ENCODE measurements at regions not wholly inside any gene's neighbourhood (a gene's known extent, or its start where the extent isn't known, plus 50 kb on each side); places are given as distances from the start of the nearest gene placed in this dataset.
A peak's percentile ranks its signal among the peaks of the same experiment; 100 is the strongest.

- in situ Hi-C loops (cut with HindIII; ENCODE audit: extremely low pct_ligation_motif_present, low pct_unique_long_range_greater_than_20kb), result no loop called here
- H3K4me3 ChIP-seq (replicated peaks in 1 of 3; ENCODE audit: insufficient read depth in 1 of 3, low read depth in 2 of 3, low read length in 3 of 3), result no peak overlapping the region
- H3K9ac ChIP-seq (ENCODE audit: insufficient read depth, low read depth, low read length), result no peak overlapping the region
- H3K79me2 ChIP-seq (ENCODE audit: insufficient read depth, low read length), result no peaks in the 10 kb centered on the region
- H3K27ac ChIP-seq (ENCODE audit: extremely low read length, insufficient read depth, low read length), result no peak overlapping the region
- BruUV-seq (replicated peaks), result no TSS peak
- H3K4me1 ChIP-seq (ENCODE audit: insufficient read depth, low read length), result peaks cover 62% of the 10 kb centered on the region
- no peak overlapping the region for H3K4me2 ChIP-seq (ENCODE audit: low read depth, low read length)
- H3K36me3 ChIP-seq (replicated peaks in 1 of 2; ENCODE audit: control insufficient read depth in 1 of 2, insufficient read depth in 2 of 2, low read length in 2 of 2), result no peaks in the 10 kb centered on the region
- peaks cover 9% of the 10 kb centered on the region for H3K9me3 ChIP-seq (ENCODE audit: low read length)
- WGBS (ENCODE audit: low lambda C conversion rate), result 96% methylated on average over 7 of the region's 11 CpGs
- no peaks in the 10 kb centered on the region for H4K20me1 ChIP-seq (ENCODE audit: insufficient read depth, low read length)
- no peak for FAIRE-seq
- CTCF ChIA-PET (ENCODE audit: low intra/inter-chr PET ratio, low total read pairs), result no interaction called here
- no peak for ATAC-seq
- H3K27me3 ChIP-seq (ENCODE audit: control insufficient read depth in 1 of 2, insufficient read depth in 2 of 2, low read length in 2 of 2), result no peaks in the 10 kb centered on the region
- POLR2A ChIA-PET, result no interaction called here
- no peak overlapping the region for H2AFZ ChIP-seq (ENCODE audit: low read length)
- DNase-seq (ENCODE audit: low spot score), result no peak
- no peak for TF ChIP-seq ZNF629 (CRISPR knock-in tag; conservative IDR thresholded peaks at IDR 0.05)
- no peak for TF ChIP-seq ETV5 (CRISPR knock-in tag; IDR thresholded peaks at IDR 0.05; ENCODE audit: borderline replicate concordance)
- TF ChIP-seq PCBP1 (IDR thresholded peaks at IDR 0.05; ENCODE audit: borderline replicate concordance, low read depth, low read length), result 0 out of 2 replicates have a peak, but pooled peaks have one; percentile 29
- TF ChIP-seq ZNF256 (CRISPR knock-in tag; conservative IDR thresholded peaks at IDR 0.05), result no peak
- no peak for TF ChIP-seq SATB2 (CRISPR knock-in tag; IDR thresholded peaks at IDR 0.05)
- TF ChIP-seq JUND (CRISPR knock-in tag; IDR thresholded peaks at IDR 0.05), result 0 out of 2 replicates have a peak, but pooled peaks have one; percentile 19
- TF ChIP-seq ELF3 (CRISPR knock-in tag; IDR thresholded peaks at IDR 0.05), result no peak
- no peak for TF ChIP-seq AGO2 (optimal IDR thresholded peaks at IDR 0.05; ENCODE audit: low read depth, low read length)
- TF ChIP-seq, protein P1, sequence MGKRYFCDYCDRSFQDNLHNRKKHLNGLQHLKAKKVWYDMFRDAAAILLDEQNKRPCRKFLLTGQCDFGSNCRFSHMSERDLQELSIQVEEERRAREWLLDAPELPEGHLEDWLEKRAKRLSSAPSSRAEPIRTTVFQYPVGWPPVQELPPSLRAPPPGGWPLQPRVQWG (CRISPR knock-in tag; IDR thresholded peaks at IDR 0.05; ENCODE audit: borderline replicate concordance, low read depth), result no peak
- TF ChIP-seq ZNF503 (CRISPR knock-in tag; IDR thresholded peaks at IDR 0.05), result no peak
- 0 out of 2 replicates have a peak, but pooled peaks have one; percentile 49 for TF ChIP-seq NRL (CRISPR knock-in tag; IDR thresholded peaks at IDR 0.05; ENCODE audit: borderline replicate concordance)
- no peak for TF ChIP-seq ZNF34 (CRISPR knock-in tag; IDR thresholded peaks at IDR 0.05; ENCODE audit: borderline replicate concordance)
- no peak for TF ChIP-seq EP300 (IDR thresholded peaks at IDR 0.05; ENCODE audit: low read depth in 2 of 2, low read length in 2 of 2)
- no peak for TF ChIP-seq EP300 (CRISPR knock-in tag; IDR thresholded peaks at IDR 0.05; ENCODE audit: borderline replicate concordance)
- intact Hi-C loops (cut with micrococcal nuclease; ENCODE audit: unreplicated experiment), result no loop called here
Observed at GRCh38 chr6:167748046-167748445, 78.7 kb upstream of the AFDN start.
